GM12875 (cell line): ENCODE measurements at regions not wholly inside any gene's neighbourhood (a gene's known extent, or its start where the extent isn't known, plus 50 kb on each side); places are given as distances from the start of the nearest gene placed in this dataset.

Experiments
- H3K4me3 ChIP-seq: one replicate; pipeline ENCODE4 v1.5.1; 2011; ENCODE audit warnings: low read depth, low read length, control low read depth
- CTCF ChIP-seq: IDR thresholded peaks from 2 replicates; pipeline ENCODE4 v1.5.1; 2011; ENCODE audit warnings: low read depth, mild to moderate bottlenecking, control low read depth, inconsistent platforms, low read length, moderate library complexity, borderline replicate concordance; ENCODE audit not compliant: insufficient read depth

- no peak for TF ChIP-seq CTCF
- H3K4me3 ChIP-seq, result no peak overlapping the region
These were observed 979.1 kb upstream of the POT1 start for GRCh38 chr7:125908711-125909110.

GRCh38 chr7:125899577-125899976 lies 970.0 kb upstream of the POT1 start:
- TF ChIP-seq CTCF, result no peak

GRCh38 chr7:125892434-125892833 lies 962.8 kb upstream of the POT1 start:
- no peak overlapping the region for H3K4me3 ChIP-seq
- TF ChIP-seq CTCF, result no peak

More at GRCh38 chr7:125899577-125899976, 970.0 kb upstream of the POT1 start:
- no peak overlapping the region for H3K4me3 ChIP-seq

GRCh38 chr7:125878988-125879387 lies 949.4 kb upstream of the POT1 start:
- TF ChIP-seq CTCF, result no peak
- no peak overlapping the region for H3K4me3 ChIP-seq

- no peak overlapping the region for H3K4me3 ChIP-seq
- TF ChIP-seq CTCF, result no peak
These were observed 948.8 kb upstream of the POT1 start for GRCh38 chr7:125878235-125878956.

- no peak for TF ChIP-seq CTCF
- no peak overlapping the region for H3K4me3 ChIP-seq
These were observed 947.6 kb upstream of the POT1 start for GRCh38 chr7:125877246-125877645.

- TF ChIP-seq CTCF, result no peak
- no peak overlapping the region for H3K4me3 ChIP-seq
These were observed 946.8 kb upstream of the POT1 start for GRCh38 chr7:125876431-125876830.
